D341Med (cell line): ENCODE measurements at regions not wholly inside any gene's neighbourhood (a gene's known extent, or its start where the extent isn't known, plus 50 kb on each side); places are given as distances from the start of the nearest gene placed in this dataset.
"Not testable (repeated sequence)": the region's sequence is repeated elsewhere in the genome, so short reads cannot be mapped to it uniquely, and the experiment has no call there.

ENCODE experiments used
- DNase-seq: peaks from one replicate; pipeline ENCODE4 v3.0.0; 2012; ENCODE audit warnings: low spot score

- DNase-seq: no peak
Measured at GRCh38 chr15:45868109-45868691, 233.4 kb downstream of the SQOR start.

GRCh38 chr15:45869034-45869668, 234.3 kb downstream of the SQOR start:
- DNase-seq: no peak

- no peak for DNase-seq
Measured at GRCh38 chr15:45871121-45871855, 236.5 kb downstream of the SQOR start.

GRCh38 chr15:45873781-45874180, 239.0 kb downstream of the SQOR start:
- no peak for DNase-seq

- not testable (repeated sequence) for DNase-seq
Measured at GRCh38 chr15:45874566-45874965, 239.7 kb downstream of the SQOR start.

- no peak for DNase-seq
Measured at GRCh38 chr15:45884289-45884688, 249.5 kb downstream of the SQOR start.

GRCh38 chr15:45884755-45885445, 250.1 kb downstream of the SQOR start:
- DNase-seq: no peak

GRCh38 chr15:45885801-45886200, 251.0 kb downstream of the SQOR start:
- no peak for DNase-seq

- no peak for DNase-seq
Measured at GRCh38 chr15:45891766-45892165, 256.9 kb downstream of the SQOR start.

GRCh38 chr15:45892182-45892581, 257.4 kb downstream of the SQOR start:
- DNase-seq: no peak

GRCh38 chr15:45903283-45903682, 268.5 kb downstream of the SQOR start:
- no peak for DNase-seq

- DNase-seq: no peak
Measured at GRCh38 chr15:45904019-45904418, 269.2 kb downstream of the SQOR start.

GRCh38 chr15:45906230-45906629, 271.4 kb downstream of the SQOR start:
- DNase-seq: no peak

GRCh38 chr15:45910671-45911070, 275.8 kb downstream of the SQOR start:
- no peak for DNase-seq

GRCh38 chr15:45913451-45913850, 278.6 kb downstream of the SQOR start:
- no peak for DNase-seq

- no peak for DNase-seq
Measured at GRCh38 chr15:45914425-45914824, 279.6 kb downstream of the SQOR start.

- DNase-seq: no peak
Measured at GRCh38 chr15:45918839-45919238, 284.0 kb downstream of the SQOR start.

- DNase-seq: no peak
Measured at GRCh38 chr15:45919806-45920205, 285.0 kb downstream of the SQOR start.

GRCh38 chr15:45921376-45921775, 286.5 kb downstream of the SQOR start:
- DNase-seq: no peak

GRCh38 chr15:45921978-45922377, 287.1 kb downstream of the SQOR start:
- DNase-seq: no peak

- no peak for DNase-seq
Measured at GRCh38 chr15:45941367-45941766, 306.5 kb downstream of the SQOR start.

GRCh38 chr15:45943240-45943639, 308.4 kb downstream of the SQOR start:
- DNase-seq: no peak

- no peak for DNase-seq
Measured at GRCh38 chr15:45946111-45946510, 311.3 kb downstream of the SQOR start.
